H9 (cell line): ENCODE measurements at regions not wholly inside any gene's neighbourhood (a gene's known extent, or its start where the extent isn't known, plus 50 kb on each side); places are given as distances from the start of the nearest gene placed in this dataset.

Experiments used
- DNase-seq: peaks from one replicate; pipeline ENCODE4 v3.0.0-alpha.2; 2017
- H2AFZ ChIP-seq: one replicate; pipeline ENCODE4 v1.6.1; 2013; ENCODE audit warnings: mild to moderate bottlenecking, low read length, control low read depth, moderate library complexity
- H2AK5ac ChIP-seq: 2 replicates; pipeline ENCODE4 v1.6.1; 2013; ENCODE audit warnings: low read length, control low read depth, mixed read lengths; ENCODE audit not compliant: insufficient read length
- H2BK120ac ChIP-seq: one replicate; pipeline ENCODE4 v1.6.1; 2013; ENCODE audit warnings: low read depth, mild to moderate bottlenecking, low read length, control low read depth, inconsistent platforms; ENCODE audit not compliant: poor library complexity, severe bottlenecking
- H2BK12ac ChIP-seq: 2 replicates; pipeline ENCODE4 v1.6.1; 2013; ENCODE audit warnings: low read length, control low read depth, mixed read lengths, low read depth; ENCODE audit not compliant: insufficient read length
- H2BK15ac ChIP-seq: 2 replicates; pipeline ENCODE4 v1.6.1; 2013; ENCODE audit warnings: low read depth, low read length, control low read depth
- H2BK20ac ChIP-seq: one replicate; pipeline ENCODE4 v1.6.1; 2013; ENCODE audit warnings: low read depth, mild to moderate bottlenecking, low read length, control low read depth, inconsistent platforms; ENCODE audit not compliant: poor library complexity, severe bottlenecking
- H2BK5ac ChIP-seq: 2 replicates; pipeline ENCODE4 v1.6.1; 2013; ENCODE audit warnings: low read length, control low read depth, mixed read lengths; ENCODE audit not compliant: insufficient read length
- H3K14ac ChIP-seq: 2 replicates; pipeline ENCODE4 v1.6.1; 2013; ENCODE audit warnings: low read length, control low read depth; ENCODE audit not compliant: insufficient read depth
- H3K18ac ChIP-seq: 2 replicates; pipeline ENCODE4 v1.6.1; 2013; ENCODE audit warnings: low read depth, mild to moderate bottlenecking, mixed read lengths, low read length, control low read depth; ENCODE audit not compliant: insufficient read length
- H3K23ac ChIP-seq: 2 replicates; pipeline ENCODE4 v1.6.1; 2013; ENCODE audit warnings: low read length, control low read depth, mixed read lengths, low read depth; ENCODE audit not compliant: insufficient read length
- H3K23me2 ChIP-seq: 2 replicates; pipeline ENCODE4 v1.6.1; 2013; ENCODE audit warnings: low read depth, mild to moderate bottlenecking, mixed read lengths, low read length, control low read depth; ENCODE audit not compliant: insufficient read length, poor library complexity, severe bottlenecking
- H3K27ac ChIP-seq: 2 replicates; pipeline ENCODE4 v1.5.1; 2013; ENCODE audit warnings: low read length, control low read depth, mixed read lengths, low read depth; ENCODE audit not compliant: insufficient read length
- H3K27me3 ChIP-seq: 2 replicates; pipeline ENCODE4 v1.6.1; 2013; ENCODE audit warnings: low read length, control low read depth, inconsistent platforms; ENCODE audit not compliant: insufficient read depth
- H3K4ac ChIP-seq: 2 replicates; pipeline ENCODE4 v1.6.1; 2013; ENCODE audit warnings: low read depth, mild to moderate bottlenecking, control low read depth, inconsistent platforms, low read length, moderate library complexity
- H3K4me1 ChIP-seq: 2 replicates; pipeline ENCODE4 v1.6.1; 2013; ENCODE audit warnings: low read length, control low read depth, inconsistent platforms; ENCODE audit not compliant: insufficient read depth
- H3K4me2 ChIP-seq: 2 replicates; pipeline ENCODE4 v1.6.1; 2013; ENCODE audit warnings: low read length, control low read depth, mixed read lengths; ENCODE audit not compliant: insufficient read length, insufficient read depth
- H3K56ac ChIP-seq: 2 replicates; pipeline ENCODE4 v1.6.1; 2013; ENCODE audit warnings: low read depth, mild to moderate bottlenecking, mixed read lengths, low read length, control low read depth; ENCODE audit not compliant: insufficient read length
- H3K79me1 ChIP-seq: 2 replicates; pipeline ENCODE4 v1.6.1; 2013; ENCODE audit warnings: low read depth, mild to moderate bottlenecking, moderate library complexity, low read length, control low read depth, inconsistent platforms; ENCODE audit not compliant: insufficient read depth, poor library complexity, severe bottlenecking
- H3K79me2 ChIP-seq: 2 replicates; pipeline ENCODE4 v1.6.1; 2013; ENCODE audit warnings: low read length, control low read depth, inconsistent platforms; ENCODE audit not compliant: insufficient read depth
- H3K9ac ChIP-seq: 2 replicates; pipeline ENCODE4 v1.6.1; 2013; ENCODE audit warnings: low read length, control low read depth, mixed read lengths; ENCODE audit not compliant: insufficient read length; ENCODE audit errors: extremely low read depth
- H3K9me3 ChIP-seq: one replicate; pipeline ENCODE4 v1.6.1; 2013; ENCODE audit warnings: low read depth, low read length, inconsistent platforms; ENCODE audit not compliant: control insufficient read depth
- H3T11ph ChIP-seq: one replicate; pipeline ENCODE4 v1.6.1; 2013; ENCODE audit warnings: mild to moderate bottlenecking, low read length, control low read depth, inconsistent platforms
- H4K20me1 ChIP-seq: one replicate; pipeline ENCODE4 v1.6.1; 2013; ENCODE audit not compliant: control insufficient read depth, insufficient read length, insufficient read depth
- H4K5ac ChIP-seq: 2 replicates; pipeline ENCODE4 v1.6.1; 2013; ENCODE audit warnings: low read depth, mild to moderate bottlenecking, mixed read lengths, low read length, control low read depth; ENCODE audit not compliant: insufficient read length
- H4K8ac ChIP-seq: replicated peaks from 2 replicates; pipeline ENCODE4 v1.6.1; 2013; ENCODE audit warnings: low read length, control low read depth, mixed read lengths, low read depth; ENCODE audit not compliant: insufficient read length
- H4K91ac ChIP-seq: 2 replicates; pipeline ENCODE4 v1.6.1; 2013; ENCODE audit warnings: low read depth, mild to moderate bottlenecking, moderate library complexity, mixed read lengths, low read length, control low read depth; ENCODE audit not compliant: insufficient read length
- H3K27ac Mint-ChIP-seq, 3 experiments: 2 replicates in 2 of 3; 3 replicates in 1 of 3; pipeline ENCODE4 v1.8.0; 2020 to 2021; ENCODE audit warnings: mixed read lengths in 3 of 3, mild to moderate bottlenecking in 1 of 3, moderate library complexity in 1 of 3
- H3K27me3 Mint-ChIP-seq: 2 replicates; pipeline ENCODE4 v1.8.0; 2021; ENCODE audit warnings: low read depth, mild to moderate bottlenecking, moderate library complexity, mixed read lengths
- H3K36me3 Mint-ChIP-seq, 3 experiments: 2 replicates in 2 of 3; 3 replicates in 1 of 3; pipeline ENCODE4 v1.8.0; 2020 to 2021; ENCODE audit warnings: low read depth in 3 of 3, mixed read lengths in 3 of 3; ENCODE audit not compliant: insufficient read depth in 1 of 3
- H3K4me1 Mint-ChIP-seq, 2 experiments: 2 replicates each; pipeline ENCODE4 v1.8.0; 2020; ENCODE audit warnings: mixed read lengths in 2 of 2
- H3K4me3 Mint-ChIP-seq, 2 experiments: 2 replicates in 1 of 2; 3 replicates in 1 of 2; pipeline ENCODE4 v1.8.0; 2020 to 2021; ENCODE audit warnings: mild to moderate bottlenecking in 2 of 2, mixed read lengths in 2 of 2, moderate library complexity in 1 of 2
- H3K9me3 Mint-ChIP-seq, 2 experiments: 2 replicates in 1 of 2; 3 replicates in 1 of 2; pipeline ENCODE4 v1.8.0; 2020; ENCODE audit warnings: mild to moderate bottlenecking in 2 of 2, mixed read lengths in 2 of 2, moderate library complexity in 1 of 2
- WGBS: extraction: QIAGEN DNeasy Blood & Tissue Kit; methylation state at CpG from one replicate; pipeline ENCODE4 v1.1.7; 2013; ENCODE audit warnings: missing lambda C conversion rate, low lambda C conversion rate, mixed read lengths; ENCODE audit not compliant: insufficient read length; ENCODE audit errors: extremely low coverage; 5-methylcytosine and 5-hydroxymethylcytosine counted together
- TF ChIP-seq, protein P1 (sequence below): fragments of 200-600 bp; sonication (generic); conservative IDR thresholded peaks from 3 replicates; pipeline ENCODE4 v1.8.0; 2021; ENCODE audit warnings: antibody characterized with exemption, mild to moderate bottlenecking

DNA sequence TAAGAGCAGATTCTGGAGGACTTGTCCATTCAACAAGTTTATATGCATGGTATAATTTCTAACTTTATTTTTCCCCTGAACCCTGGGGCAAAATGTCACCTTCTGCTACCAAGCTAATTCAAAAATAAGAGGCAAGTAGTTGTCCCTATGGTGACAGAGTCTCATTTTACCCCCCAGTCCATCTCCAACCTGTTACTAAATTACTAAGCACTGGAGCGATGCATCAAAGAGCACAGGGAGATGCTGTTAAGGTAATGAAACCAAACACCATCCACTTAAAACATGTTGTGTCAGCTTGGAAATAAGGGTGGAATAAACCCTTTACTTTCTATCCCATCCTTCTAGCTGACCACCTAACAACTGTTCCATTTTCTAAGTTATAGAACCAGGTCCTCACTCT, 417.4 kb upstream of the ATP11B start:
- Histone ChIP-seq H2AK5ac (no peak overlapping the region), H3K23ac (no peak overlapping the region), H3T11ph (no peak overlapping the region), H3K14ac (no peak overlapping the region), H3K23me2 (no peaks in the 10 kb centered on the region), H4K5ac (no peak overlapping the region), H3K9me3 (no peaks in the 10 kb centered on the region), H2BK12ac (no peak overlapping the region), H4K8ac (no peak overlapping the region), H3K79me1 (no peaks in the 10 kb centered on the region), H3K79me2 (no peaks in the 10 kb centered on the region), H2BK20ac (no peak overlapping the region), H4K91ac (no peak overlapping the region), H2AFZ (no peak overlapping the region), H3K4ac (no peak overlapping the region), H3K27ac (no peak overlapping the region), H3K9ac (no peak overlapping the region), H4K20me1 (no peaks in the 10 kb centered on the region), H3K4me1 (no peaks in the 10 kb centered on the region), H2BK5ac (no peak overlapping the region), H2BK15ac (no peak overlapping the region), H3K56ac (no peak overlapping the region), H2BK120ac (no peak overlapping the region), H3K4me2 (no peak overlapping the region), H3K27me3 (no peaks in the 10 kb centered on the region), H3K18ac (no peak overlapping the region)
- Mint-ChIP-seq H3K4me1 (peaks cover 0 to 6% of the 10 kb centered on the region in 2 experiments; a peak in 1 of 4 replicates), H3K27me3 (no peaks in the 10 kb centered on the region), H3K4me3 (no peak overlapping the region), H3K9me3 (no peaks in the 10 kb centered on the region), H3K36me3 (no peaks in the 10 kb centered on the region), H3K27ac (no peak overlapping the region)
- no peak for DNase-seq
- no CpG with 5 or more reads among the region's 1 CpG for WGBS
- TF ChIP-seq, protein P1, sequence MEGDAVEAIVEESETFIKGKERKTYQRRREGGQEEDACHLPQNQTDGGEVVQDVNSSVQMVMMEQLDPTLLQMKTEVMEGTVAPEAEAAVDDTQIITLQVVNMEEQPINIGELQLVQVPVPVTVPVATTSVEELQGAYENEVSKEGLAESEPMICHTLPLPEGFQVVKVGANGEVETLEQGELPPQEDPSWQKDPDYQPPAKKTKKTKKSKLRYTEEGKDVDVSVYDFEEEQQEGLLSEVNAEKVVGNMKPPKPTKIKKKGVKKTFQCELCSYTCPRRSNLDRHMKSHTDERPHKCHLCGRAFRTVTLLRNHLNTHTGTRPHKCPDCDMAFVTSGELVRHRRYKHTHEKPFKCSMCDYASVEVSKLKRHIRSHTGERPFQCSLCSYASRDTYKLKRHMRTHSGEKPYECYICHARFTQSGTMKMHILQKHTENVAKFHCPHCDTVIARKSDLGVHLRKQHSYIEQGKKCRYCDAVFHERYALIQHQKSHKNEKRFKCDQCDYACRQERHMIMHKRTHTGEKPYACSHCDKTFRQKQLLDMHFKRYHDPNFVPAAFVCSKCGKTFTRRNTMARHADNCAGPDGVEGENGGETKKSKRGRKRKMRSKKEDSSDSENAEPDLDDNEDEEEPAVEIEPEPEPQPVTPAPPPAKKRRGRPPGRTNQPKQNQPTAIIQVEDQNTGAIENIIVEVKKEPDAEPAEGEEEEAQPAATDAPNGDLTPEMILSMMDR: no peak
